Testis (tissue), 2 donors: ENCODE measurements at regions not wholly inside any gene's neighbourhood (a gene's known extent, or its start where the extent isn't known, plus 50 kb on each side); places are given as distances from the start of the nearest gene placed in this dataset.

Source experiments
- DNase-seq: peaks from one replicate; pipeline ENCODE4 v3.0.0-alpha.2; 2019
- H3K27ac ChIP-seq, 2 donors: fragments of 200-600 bp; sonication (generic); one replicate each; pipeline ENCODE4 v1.5.1; 2019
- H3K27me3 ChIP-seq: fragments of 200-600 bp; sonication (generic); one replicate; pipeline ENCODE4 v1.5.1; 2019
- H3K36me3 ChIP-seq: fragments of 200-600 bp; sonication (generic); one replicate; pipeline ENCODE4 v1.5.1; 2017; ENCODE audit warnings: low read depth; ENCODE audit errors: missing control alignments
- H3K4me1 ChIP-seq: fragments of 200-600 bp; sonication (generic); one replicate; pipeline ENCODE4 v1.5.1; 2019
- H3K4me3 ChIP-seq, 2 donors: fragments of 200-600 bp; sonication (generic); one replicate each; pipeline ENCODE4 v1.5.1; 2017 to 2019
- H3K9me3 ChIP-seq: fragments of 200-600 bp; sonication (generic); one replicate; pipeline ENCODE4 v1.5.1; 2017
- CTCF ChIP-seq, 3 experiments: fragments of 450-650 bp in 2 of 3; fragments of 200-600 bp in 1 of 3; sonication (generic) in 1 of 3; IDR thresholded peaks; one replicate each; pipeline ENCODE4 v1.5.1; 2016 to 2019; ENCODE audit warnings: antibody characterized with exemption in 3 of 3, mild to moderate bottlenecking in 2 of 3, moderate library complexity in 1 of 3
- POLR2A ChIP-seq: fragments of 450-650 bp; IDR thresholded peaks from one replicate; pipeline ENCODE4 v1.6.1; 2017; ENCODE audit warnings: antibody characterized with exemption, mild to moderate bottlenecking, moderate library complexity
- WGBS, 2 donors: methylation state at CpG; one replicate each; pipeline ENCODE4 v1.1.5; 2018; 5-methylcytosine and 5-hydroxymethylcytosine counted together
- intact Hi-C: fragments of 100-400 bp; cut with DNase I; formaldehyde crosslinking; loops from one replicate; pipeline ENCODE4 v1.15.1; 2023; ENCODE audit warnings: low total_unique reads

- 66 to 75% methylated on average over 3 of the region's 3 CpGs for whole genome bisulfite sequencing, 2 donors
- TF ChIP-seq CTCF (IDR thresholded peaks at IDR 0.05) (no peak), POLR2A (no peak)
- H3K36me3 ChIP-seq: no peaks in the 10 kb centered on the region
Observed at GRCh38 chr2:120404274-120404673, 58.3 kb downstream of the INHBB start.

GRCh38 chr2:120404941-120405758, 59.2 kb downstream of the INHBB start:
- Histone ChIP-seq H3K36me3 (no peaks in the 10 kb centered on the region), H3K4me3 (no peak overlapping the region), H3K27me3 (no peaks in the 10 kb centered on the region), H3K9me3 (no peaks in the 10 kb centered on the region), H3K4me1 (no peaks in the 10 kb centered on the region), H3K27ac (no peak overlapping the region)
- DNase-seq: peak; percentile 9
- WGBS, 2 donors: 93 to 97% methylated on average over 17 to 19 of the region's 19 CpGs
- intact Hi-C loops: no loop called here
- TF ChIP-seq CTCF (IDR thresholded peaks at IDR 0.05) (no peak), POLR2A (no peak)

More at GRCh38 chr2:120404274-120404673, 58.3 kb downstream of the INHBB start:
- Histone ChIP-seq H3K9me3 (no peaks in the 10 kb centered on the region), H3K4me3 (no peak overlapping the region), H3K4me1 (no peaks in the 10 kb centered on the region), H3K27ac (no peak overlapping the region), H3K27me3 (no peaks in the 10 kb centered on the region)
- intact Hi-C loops: no loop called here
- no peak for DNase-seq

- Histone ChIP-seq H3K27ac (no peak overlapping the region), H3K36me3 (no peaks in the 10 kb centered on the region), H3K4me1 (no peaks in the 10 kb centered on the region), H3K9me3 (no peaks in the 10 kb centered on the region), H3K4me3 (no peak overlapping the region), H3K27me3 (no peaks in the 10 kb centered on the region)
- DNase-seq: peak; percentile 8
- WGBS, 2 donors: 90 to 96% methylated on average over 2 to 5 of the region's 5 CpGs
- intact Hi-C loops: no loop called here
- TF ChIP-seq CTCF (IDR thresholded peaks at IDR 0.05): no peak
- no peak for TF ChIP-seq POLR2A
Observed at GRCh38 chr2:120405759-120406099, 59.8 kb downstream of the INHBB start.

- Histone ChIP-seq H3K27me3 (no peaks in the 10 kb centered on the region), H3K4me1 (no peaks in the 10 kb centered on the region), H3K36me3 (no peaks in the 10 kb centered on the region), H3K4me3 (no peak overlapping the region), H3K27ac (no peak overlapping the region), H3K9me3 (no peaks in the 10 kb centered on the region)
- DNase-seq: no peak
- TF ChIP-seq CTCF (IDR thresholded peaks at IDR 0.05): no peak
- WGBS, 2 donors: 83% methylated on average over 8 to 9 of the region's 9 CpGs
- intact Hi-C loops: no loop called here
Observed at GRCh38 chr2:120406566-120406965, 60.6 kb downstream of the INHBB start.

GRCh38 chr2:120410487-120410886, 64.6 kb downstream of the INHBB start:
- Histone ChIP-seq H3K4me3 (no peak overlapping the region), H3K27ac (no peak overlapping the region), H3K27me3 (no peaks in the 10 kb centered on the region), H3K4me1 (no peaks in the 10 kb centered on the region), H3K9me3 (no peaks in the 10 kb centered on the region), H3K36me3 (no peaks in the 10 kb centered on the region)
- 83 to 89% methylated on average over 3 of the region's 3 CpGs for WGBS, 2 donors
- TF ChIP-seq POLR2A (no peak), CTCF (IDR thresholded peaks at IDR 0.05) (no peak)
- intact Hi-C loops: no loop called here
- no peak for DNase-seq
